GM11168 (cell line): ENCODE measurements at regions not wholly inside any gene's neighbourhood (a gene's known extent, or its start where the extent isn't known, plus 50 kb on each side); places are given as distances from the start of the nearest gene placed in this dataset.

Experiments used
- in situ Hi-C: fragments of 300-500 bp; cut with MboI; formaldehyde crosslinking; loops from one replicate; pipeline ENCODE4 v1.12.0; 2022; ENCODE audit warnings: low sequenced_read_pairs; ENCODE audit not compliant: unreplicated experiment

GRCh38 chr21:35119501-35120047 is 70.5 kb upstream of the RUNX1 start:
- in situ Hi-C loops = no loop called here

GRCh38 chr21:35116777-35117176 is 67.7 kb upstream of the RUNX1 start:
- in situ Hi-C loops = no loop called here

- in situ Hi-C loops = no loop called here
Measured at GRCh38 chr21:35113064-35113463, 64.0 kb upstream of the RUNX1 start.

- in situ Hi-C loops = no loop called here
Measured at GRCh38 chr21:35111321-35111930, 62.3 kb upstream of the RUNX1 start.

- in situ Hi-C loops = no loop called here
Measured at GRCh38 chr21:35108887-35109286, 59.8 kb upstream of the RUNX1 start.

GRCh38 chr21:35107520-35107919 is 58.4 kb upstream of the RUNX1 start:
- in situ Hi-C loops = no loop called here

GRCh38 chr21:35106246-35106835 is 57.2 kb upstream of the RUNX1 start:
- in situ Hi-C loops = no loop called here

GRCh38 chr21:35102488-35103371 is 53.6 kb upstream of the RUNX1 start:
- in situ Hi-C loops = no loop called here

- in situ Hi-C loops = no loop called here
Measured at GRCh38 chr21:35100349-35100811, 51.3 kb upstream of the RUNX1 start.

- in situ Hi-C loops = no loop called here
Measured at GRCh38 chr21:35099310-35099709, 50.2 kb upstream of the RUNX1 start.
